ENCODE measurements at regions not wholly inside any gene's neighbourhood (a gene's known extent, or its start where the extent isn't known, plus 50 kb on each side); places are given as distances from the start of the nearest gene placed in this dataset.
"Not testable (repeated sequence)": the region's sequence is repeated elsewhere in the genome, so short reads cannot be mapped to it uniquely, and the experiment has no call there.

GRCh38 chr17:47057830-47058229 lies 78.8 kb upstream of the RPRML start:
- 81% methylated on average over 5 of the region's 5 CpGs for WGBS (ENCODE audit: insufficient coverage, insufficient replicate concordance, low lambda C conversion rate, missing lambda C conversion rate)
- ChIA-PET RAD21 (ENCODE audit: unreplicated experiment) (no interaction called here), POLR2A (no interaction called here), SMC1A (ENCODE audit: uncharacterized antibody, unreplicated experiment) (no interaction called here), CTCF (no interaction called here)
- no peak for DNase-seq (ENCODE audit: low read depth, low spot score)
- H3K36me3 ChIP-seq (ENCODE audit: control insufficient read depth in 2 of 2, insufficient read depth in 2 of 2, low read length in 1 of 2), result peaks cover 0 to 8% of the 10 kb centered on the region in 2 experiments; a peak in 2 of 4 replicates
- no peaks in the 10 kb centered on the region for H3K9me3 ChIP-seq (replicated peaks; ENCODE audit: control insufficient read depth, insufficient read depth, low read length)
- H3K4me2 ChIP-seq (ENCODE audit: control insufficient read depth, insufficient read depth), result no peak overlapping the region
- H3K79me2 ChIP-seq (ENCODE audit: control insufficient read depth, insufficient read depth, low read length), result no peaks in the 10 kb centered on the region
- H4K20me1 ChIP-seq (ENCODE audit: control insufficient read depth, insufficient read depth), result no peaks in the 10 kb centered on the region
- BruUV-seq (replicated peaks), result no TSS peak
- H3K27me3 ChIP-seq (replicated peaks in 1 of 2; ENCODE audit: control insufficient read depth in 2 of 2, insufficient read depth in 2 of 2, low read length in 1 of 2), result no peaks in the 10 kb centered on the region
- H3K4me3 ChIP-seq, result no peak overlapping the region
- in situ Hi-C loops (cut with MboI), result no loop called here
- ATAC-seq, result no peak
- no peak overlapping the region for H2AFZ ChIP-seq (ENCODE audit: control insufficient read depth, low read depth, low read length)
- H3K4me1 ChIP-seq (ENCODE audit: control insufficient read depth, insufficient read depth, low read length), result no peaks in the 10 kb centered on the region
- H3K27ac ChIP-seq (ENCODE audit: control insufficient read depth, insufficient read depth), result no peak overlapping the region
- intact Hi-C loops (cut with micrococcal nuclease; ENCODE audit: unreplicated experiment), result no loop called here
- no peak for TF ChIP-seq MTA3 (IDR thresholded peaks at IDR 0.05; ENCODE audit: borderline replicate concordance, low read length)
- TF ChIP-seq ZNF622 (IDR thresholded peaks at IDR 0.05), result no peak
- TF ChIP-seq STAT1 (conservative IDR thresholded peaks at IDR 0.05), result no peak
- TF ChIP-seq KAT2A (conservative IDR thresholded peaks at IDR 0.05; ENCODE audit: control insufficient read depth, low read depth, low read length), result no peak
- no peak for TF ChIP-seq MLLT1 (IDR thresholded peaks at IDR 0.05)
- no peak for TF ChIP-seq EGR1 (IDR thresholded peaks at IDR 0.05; ENCODE audit: borderline replicate concordance in 1 of 2, low read depth in 2 of 2, low read length in 2 of 2)
- no peak for TF ChIP-seq SMC3 (IDR thresholded peaks at IDR 0.05; ENCODE audit: borderline replicate concordance, low read length)
- no peak for FAIRE-seq
- H3K9ac ChIP-seq (ENCODE audit: control insufficient read depth, insufficient read depth, low read length), result no peak overlapping the region

- H3K4me3 ChIP-seq; in situ Hi-C loops (cut with MboI); H3K9ac ChIP-seq (ENCODE audit: control insufficient read depth, insufficient read depth, low read length); ATAC-seq; POLR2A ChIA-PET; H3K27ac ChIP-seq (ENCODE audit: control insufficient read depth, insufficient read depth); RAD21 ChIA-PET (ENCODE audit: unreplicated experiment); H3K27me3 ChIP-seq (replicated peaks in 1 of 2; ENCODE audit: control insufficient read depth in 2 of 2, insufficient read depth in 2 of 2, low read length in 1 of 2); H3K9me3 ChIP-seq (replicated peaks; ENCODE audit: control insufficient read depth, insufficient read depth, low read length); H3K4me2 ChIP-seq (ENCODE audit: control insufficient read depth, insufficient read depth); BruUV-seq (replicated peaks); H3K79me2 ChIP-seq (ENCODE audit: control insufficient read depth, insufficient read depth, low read length); H4K20me1 ChIP-seq (ENCODE audit: control insufficient read depth, insufficient read depth); H3K36me3 ChIP-seq (ENCODE audit: control insufficient read depth in 2 of 2, insufficient read depth in 2 of 2, low read length in 1 of 2); FAIRE-seq; DNase-seq (ENCODE audit: low read depth, low spot score); intact Hi-C loops (cut with micrococcal nuclease; ENCODE audit: unreplicated experiment); H3K4me1 ChIP-seq (ENCODE audit: control insufficient read depth, insufficient read depth, low read length); H2AFZ ChIP-seq (ENCODE audit: control insufficient read depth, low read depth, low read length); SMC1A ChIA-PET (ENCODE audit: uncharacterized antibody, unreplicated experiment): not testable (repeated sequence)
- whole genome bisulfite sequencing (ENCODE audit: insufficient coverage, insufficient replicate concordance, low lambda C conversion rate, missing lambda C conversion rate), result 94% methylated on average over 24 of the region's 31 CpGs
- CTCF ChIA-PET, result interaction anchor here (1.0 kb wide), 1 partner anchor 60 kb away, joined by 3 read pairs; no protein-coding TSS in a partner anchor
Observed at GRCh38 chr17:47057279-47057678, 78.2 kb upstream of the RPRML start.

DNA sequence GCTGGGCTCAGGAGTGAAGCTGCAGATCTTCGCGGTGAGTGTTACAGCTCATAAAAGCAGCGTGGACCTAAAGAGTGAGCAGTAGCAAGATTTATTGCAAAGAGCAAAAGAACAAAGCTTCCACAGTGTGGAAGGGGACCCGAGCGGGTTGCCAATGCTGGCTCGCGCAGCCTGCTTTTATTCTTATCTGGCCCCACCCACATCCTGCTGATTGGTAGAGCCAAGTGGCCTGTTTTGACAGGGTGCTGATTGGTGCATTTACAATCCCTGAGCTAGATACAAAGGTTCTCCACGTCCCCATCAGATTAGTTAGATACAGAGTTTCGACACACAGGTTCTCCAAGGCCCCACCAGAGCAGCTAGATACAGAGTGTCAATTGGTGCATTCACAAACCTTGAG lies 77.6 kb upstream of the RPRML start:
- ATAC-seq; DNase-seq (ENCODE audit: low read depth, low spot score); H3K9me3 ChIP-seq (replicated peaks; ENCODE audit: control insufficient read depth, insufficient read depth, low read length); H2AFZ ChIP-seq (ENCODE audit: control insufficient read depth, low read depth, low read length); H3K27ac ChIP-seq (ENCODE audit: control insufficient read depth, insufficient read depth); H3K27me3 ChIP-seq (replicated peaks in 1 of 2; ENCODE audit: control insufficient read depth in 2 of 2, insufficient read depth in 2 of 2, low read length in 1 of 2); H4K20me1 ChIP-seq (ENCODE audit: control insufficient read depth, insufficient read depth); BruUV-seq (replicated peaks); POLR2A ChIA-PET; in situ Hi-C loops (cut with MboI); SMC1A ChIA-PET (ENCODE audit: uncharacterized antibody, unreplicated experiment); H3K4me2 ChIP-seq (ENCODE audit: control insufficient read depth, insufficient read depth); RAD21 ChIA-PET (ENCODE audit: unreplicated experiment); H3K4me1 ChIP-seq (ENCODE audit: control insufficient read depth, insufficient read depth, low read length); H3K4me3 ChIP-seq; H3K36me3 ChIP-seq (ENCODE audit: control insufficient read depth in 2 of 2, insufficient read depth in 2 of 2, low read length in 1 of 2); H3K79me2 ChIP-seq (ENCODE audit: control insufficient read depth, insufficient read depth, low read length); intact Hi-C loops (cut with micrococcal nuclease; ENCODE audit: unreplicated experiment); H3K9ac ChIP-seq (ENCODE audit: control insufficient read depth, insufficient read depth, low read length); FAIRE-seq: not testable (repeated sequence)
- CTCF ChIA-PET, result interaction anchor here (1.0 kb wide), 1 partner anchor 60 kb away, joined by 3 read pairs; no protein-coding TSS in a partner anchor
- WGBS (ENCODE audit: insufficient coverage, insufficient replicate concordance, low lambda C conversion rate, missing lambda C conversion rate), result 93% methylated on average over 8 of the region's 9 CpGs
